H9 (cell line): ENCODE measurements at regions not wholly inside any gene's neighbourhood (a gene's known extent, or its start where the extent isn't known, plus 50 kb on each side); places are given as distances from the start of the nearest gene placed in this dataset.

ENCODE experiments used
- DNase-seq: peaks from one replicate; pipeline ENCODE4 v3.0.0-alpha.2; 2017
- H2AFZ ChIP-seq: one replicate; pipeline ENCODE4 v1.6.1; 2013; ENCODE audit warnings: mild to moderate bottlenecking, low read length, control low read depth, moderate library complexity
- H2AK5ac ChIP-seq: 2 replicates; pipeline ENCODE4 v1.6.1; 2013; ENCODE audit warnings: low read length, control low read depth, mixed read lengths; ENCODE audit not compliant: insufficient read length
- H2BK120ac ChIP-seq: one replicate; pipeline ENCODE4 v1.6.1; 2013; ENCODE audit warnings: low read depth, mild to moderate bottlenecking, low read length, control low read depth, inconsistent platforms; ENCODE audit not compliant: poor library complexity, severe bottlenecking
- H2BK12ac ChIP-seq: 2 replicates; pipeline ENCODE4 v1.6.1; 2013; ENCODE audit warnings: low read length, control low read depth, mixed read lengths, low read depth; ENCODE audit not compliant: insufficient read length
- H2BK15ac ChIP-seq: 2 replicates; pipeline ENCODE4 v1.6.1; 2013; ENCODE audit warnings: low read depth, low read length, control low read depth
- H2BK20ac ChIP-seq: one replicate; pipeline ENCODE4 v1.6.1; 2013; ENCODE audit warnings: low read depth, mild to moderate bottlenecking, low read length, control low read depth, inconsistent platforms; ENCODE audit not compliant: poor library complexity, severe bottlenecking
- H2BK5ac ChIP-seq: 2 replicates; pipeline ENCODE4 v1.6.1; 2013; ENCODE audit warnings: low read length, control low read depth, mixed read lengths; ENCODE audit not compliant: insufficient read length
- H3K14ac ChIP-seq: 2 replicates; pipeline ENCODE4 v1.6.1; 2013; ENCODE audit warnings: low read length, control low read depth; ENCODE audit not compliant: insufficient read depth
- H3K18ac ChIP-seq: 2 replicates; pipeline ENCODE4 v1.6.1; 2013; ENCODE audit warnings: low read depth, mild to moderate bottlenecking, mixed read lengths, low read length, control low read depth; ENCODE audit not compliant: insufficient read length
- H3K23ac ChIP-seq: 2 replicates; pipeline ENCODE4 v1.6.1; 2013; ENCODE audit warnings: low read length, control low read depth, mixed read lengths, low read depth; ENCODE audit not compliant: insufficient read length
- H3K23me2 ChIP-seq: 2 replicates; pipeline ENCODE4 v1.6.1; 2013; ENCODE audit warnings: low read depth, mild to moderate bottlenecking, mixed read lengths, low read length, control low read depth; ENCODE audit not compliant: insufficient read length, poor library complexity, severe bottlenecking
- H3K27ac ChIP-seq: 2 replicates; pipeline ENCODE4 v1.5.1; 2013; ENCODE audit warnings: low read length, control low read depth, mixed read lengths, low read depth; ENCODE audit not compliant: insufficient read length
- H3K27me3 ChIP-seq: 2 replicates; pipeline ENCODE4 v1.6.1; 2013; ENCODE audit warnings: low read length, control low read depth, inconsistent platforms; ENCODE audit not compliant: insufficient read depth
- H3K4ac ChIP-seq: 2 replicates; pipeline ENCODE4 v1.6.1; 2013; ENCODE audit warnings: low read depth, mild to moderate bottlenecking, control low read depth, inconsistent platforms, low read length, moderate library complexity
- H3K4me1 ChIP-seq: 2 replicates; pipeline ENCODE4 v1.6.1; 2013; ENCODE audit warnings: low read length, control low read depth, inconsistent platforms; ENCODE audit not compliant: insufficient read depth
- H3K4me2 ChIP-seq: 2 replicates; pipeline ENCODE4 v1.6.1; 2013; ENCODE audit warnings: low read length, control low read depth, mixed read lengths; ENCODE audit not compliant: insufficient read length, insufficient read depth
- H3K56ac ChIP-seq: 2 replicates; pipeline ENCODE4 v1.6.1; 2013; ENCODE audit warnings: low read depth, mild to moderate bottlenecking, mixed read lengths, low read length, control low read depth; ENCODE audit not compliant: insufficient read length
- H3K79me1 ChIP-seq: 2 replicates; pipeline ENCODE4 v1.6.1; 2013; ENCODE audit warnings: low read depth, mild to moderate bottlenecking, moderate library complexity, low read length, control low read depth, inconsistent platforms; ENCODE audit not compliant: insufficient read depth, poor library complexity, severe bottlenecking
- H3K79me2 ChIP-seq: 2 replicates; pipeline ENCODE4 v1.6.1; 2013; ENCODE audit warnings: low read length, control low read depth, inconsistent platforms; ENCODE audit not compliant: insufficient read depth
- H3K9ac ChIP-seq: 2 replicates; pipeline ENCODE4 v1.6.1; 2013; ENCODE audit warnings: low read length, control low read depth, mixed read lengths; ENCODE audit not compliant: insufficient read length; ENCODE audit errors: extremely low read depth
- H3K9me3 ChIP-seq: one replicate; pipeline ENCODE4 v1.6.1; 2013; ENCODE audit warnings: low read depth, low read length, inconsistent platforms; ENCODE audit not compliant: control insufficient read depth
- H3T11ph ChIP-seq: one replicate; pipeline ENCODE4 v1.6.1; 2013; ENCODE audit warnings: mild to moderate bottlenecking, low read length, control low read depth, inconsistent platforms
- H4K20me1 ChIP-seq: one replicate; pipeline ENCODE4 v1.6.1; 2013; ENCODE audit not compliant: control insufficient read depth, insufficient read length, insufficient read depth
- H4K5ac ChIP-seq: 2 replicates; pipeline ENCODE4 v1.6.1; 2013; ENCODE audit warnings: low read depth, mild to moderate bottlenecking, mixed read lengths, low read length, control low read depth; ENCODE audit not compliant: insufficient read length
- H4K8ac ChIP-seq: replicated peaks from 2 replicates; pipeline ENCODE4 v1.6.1; 2013; ENCODE audit warnings: low read length, control low read depth, mixed read lengths, low read depth; ENCODE audit not compliant: insufficient read length
- H4K91ac ChIP-seq: 2 replicates; pipeline ENCODE4 v1.6.1; 2013; ENCODE audit warnings: low read depth, mild to moderate bottlenecking, moderate library complexity, mixed read lengths, low read length, control low read depth; ENCODE audit not compliant: insufficient read length
- H3K27ac Mint-ChIP-seq, 3 experiments: 2 replicates in 2 of 3; 3 replicates in 1 of 3; pipeline ENCODE4 v1.8.0; 2020 to 2021; ENCODE audit warnings: mixed read lengths in 3 of 3, mild to moderate bottlenecking in 1 of 3, moderate library complexity in 1 of 3
- H3K27me3 Mint-ChIP-seq: 2 replicates; pipeline ENCODE4 v1.8.0; 2021; ENCODE audit warnings: low read depth, mild to moderate bottlenecking, moderate library complexity, mixed read lengths
- H3K36me3 Mint-ChIP-seq, 3 experiments: 2 replicates in 2 of 3; 3 replicates in 1 of 3; pipeline ENCODE4 v1.8.0; 2020 to 2021; ENCODE audit warnings: low read depth in 3 of 3, mixed read lengths in 3 of 3; ENCODE audit not compliant: insufficient read depth in 1 of 3
- H3K4me1 Mint-ChIP-seq, 2 experiments: 2 replicates each; pipeline ENCODE4 v1.8.0; 2020; ENCODE audit warnings: mixed read lengths in 2 of 2
- H3K4me3 Mint-ChIP-seq, 2 experiments: 2 replicates in 1 of 2; 3 replicates in 1 of 2; pipeline ENCODE4 v1.8.0; 2020 to 2021; ENCODE audit warnings: mild to moderate bottlenecking in 2 of 2, mixed read lengths in 2 of 2, moderate library complexity in 1 of 2
- H3K9me3 Mint-ChIP-seq, 2 experiments: 2 replicates in 1 of 2; 3 replicates in 1 of 2; pipeline ENCODE4 v1.8.0; 2020; ENCODE audit warnings: mild to moderate bottlenecking in 2 of 2, mixed read lengths in 2 of 2, moderate library complexity in 1 of 2
- TF ChIP-seq, protein P1 (sequence below): fragments of 200-600 bp; sonication (generic); conservative IDR thresholded peaks from 3 replicates; pipeline ENCODE4 v1.8.0; 2021; ENCODE audit warnings: antibody characterized with exemption, mild to moderate bottlenecking

DNA sequence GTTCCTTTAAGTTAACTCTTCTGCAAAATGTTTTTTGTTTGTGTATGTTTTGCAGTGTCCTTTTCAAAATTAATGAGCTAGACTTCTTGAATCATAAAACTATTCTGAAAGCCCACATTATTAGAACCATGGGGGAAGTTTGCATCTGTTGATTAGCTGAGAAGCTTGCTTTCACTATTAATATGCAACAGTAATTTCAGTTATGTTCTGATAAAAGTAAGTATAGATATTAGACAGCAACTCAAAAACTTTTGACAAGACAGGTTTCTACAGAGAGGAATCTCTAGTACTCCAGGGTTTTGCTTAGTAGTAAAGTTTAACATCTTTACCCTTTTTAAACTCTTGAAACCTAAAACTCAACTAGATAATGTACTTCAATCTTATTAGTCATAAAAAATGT lies 147.8 kb downstream of the UBE2E3 start:
- H2BK15ac ChIP-seq, result no peak overlapping the region
- no peak overlapping the region for H4K5ac ChIP-seq
- H3K18ac ChIP-seq, result no peak overlapping the region
- H3K4me2 ChIP-seq, result no peak overlapping the region
- H4K20me1 ChIP-seq, result no peaks in the 10 kb centered on the region
- H2AK5ac ChIP-seq, result no peak overlapping the region
- no peak overlapping the region for H3K56ac ChIP-seq
- H3K27ac ChIP-seq, result no peak overlapping the region
- H3K4ac ChIP-seq, result no peak overlapping the region
- H4K8ac ChIP-seq, result no peak overlapping the region
- no peak overlapping the region for H3K9ac ChIP-seq
- Mint-ChIP-seq H3K9me3 (no peaks in the 10 kb centered on the region), H3K4me3 (no peak overlapping the region), H3K27ac (no peak overlapping the region), H3K4me1 (peaks cover 4% of the 10 kb centered on the region in 2 experiments; a peak in 2 of 4 replicates), H3K27me3 (no peaks in the 10 kb centered on the region), H3K36me3 (no peaks in the 10 kb centered on the region; a peak in 1 of 7 replicates)
- no peak overlapping the region for H3T11ph ChIP-seq
- no peak overlapping the region for H2BK20ac ChIP-seq
- no peak overlapping the region for H2BK12ac ChIP-seq
- no peak overlapping the region for H4K91ac ChIP-seq
- H3K27me3 ChIP-seq, result no peaks in the 10 kb centered on the region
- H3K23ac ChIP-seq, result no peak overlapping the region
- no peaks in the 10 kb centered on the region for H3K79me2 ChIP-seq
- TF ChIP-seq, protein P1, sequence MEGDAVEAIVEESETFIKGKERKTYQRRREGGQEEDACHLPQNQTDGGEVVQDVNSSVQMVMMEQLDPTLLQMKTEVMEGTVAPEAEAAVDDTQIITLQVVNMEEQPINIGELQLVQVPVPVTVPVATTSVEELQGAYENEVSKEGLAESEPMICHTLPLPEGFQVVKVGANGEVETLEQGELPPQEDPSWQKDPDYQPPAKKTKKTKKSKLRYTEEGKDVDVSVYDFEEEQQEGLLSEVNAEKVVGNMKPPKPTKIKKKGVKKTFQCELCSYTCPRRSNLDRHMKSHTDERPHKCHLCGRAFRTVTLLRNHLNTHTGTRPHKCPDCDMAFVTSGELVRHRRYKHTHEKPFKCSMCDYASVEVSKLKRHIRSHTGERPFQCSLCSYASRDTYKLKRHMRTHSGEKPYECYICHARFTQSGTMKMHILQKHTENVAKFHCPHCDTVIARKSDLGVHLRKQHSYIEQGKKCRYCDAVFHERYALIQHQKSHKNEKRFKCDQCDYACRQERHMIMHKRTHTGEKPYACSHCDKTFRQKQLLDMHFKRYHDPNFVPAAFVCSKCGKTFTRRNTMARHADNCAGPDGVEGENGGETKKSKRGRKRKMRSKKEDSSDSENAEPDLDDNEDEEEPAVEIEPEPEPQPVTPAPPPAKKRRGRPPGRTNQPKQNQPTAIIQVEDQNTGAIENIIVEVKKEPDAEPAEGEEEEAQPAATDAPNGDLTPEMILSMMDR, result no peak
- no peak overlapping the region for H2BK120ac ChIP-seq
- no peaks in the 10 kb centered on the region for H3K79me1 ChIP-seq
- no peak overlapping the region for H3K14ac ChIP-seq
- no peak for DNase-seq
- no peaks in the 10 kb centered on the region; the same call in 1 of the 2 replicates for H3K4me1 ChIP-seq
- no peaks in the 10 kb centered on the region for H3K9me3 ChIP-seq
- no peak overlapping the region for H2BK5ac ChIP-seq
- no peaks in the 10 kb centered on the region for H3K23me2 ChIP-seq
- H2AFZ ChIP-seq, result no peak overlapping the region
